ENCODE measurements at regions not wholly inside any gene's neighbourhood (a gene's known extent, or its start where the extent isn't known, plus 50 kb on each side); places are given as distances from the start of the nearest gene placed in this dataset.

DNA sequence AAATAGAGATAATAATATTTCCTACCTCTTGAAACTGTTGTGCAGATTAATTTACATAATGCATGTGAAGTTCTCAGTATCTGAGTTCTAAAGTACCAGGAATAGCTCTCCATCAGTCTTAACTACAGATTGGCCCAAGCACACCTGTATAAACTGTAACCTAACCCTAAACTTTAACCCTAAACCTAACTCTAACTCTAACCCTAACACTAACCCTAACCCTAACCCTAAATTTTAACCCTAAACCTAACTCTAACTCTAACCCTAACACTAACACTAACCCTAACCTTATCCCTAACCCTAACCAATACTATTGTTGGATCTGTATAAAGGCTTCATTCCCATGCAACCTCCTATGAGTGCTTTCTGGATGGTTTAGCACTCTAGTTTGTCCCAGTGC, 1445.9 kb upstream of the TENM4 start:
- no peak overlapping the region for H3K4me3 ChIP-seq (ENCODE audit: insufficient read depth, low read depth, low read length)
- no peak overlapping the region for H4K5ac ChIP-seq (ENCODE audit: low read depth, low read length)
- no peak overlapping the region for H4K8ac ChIP-seq (ENCODE audit: low read depth in 2 of 2, low read length in 2 of 2)
- H2BK20ac ChIP-seq (ENCODE audit: low read depth, low read length), result no peak overlapping the region
- no peaks in the 10 kb centered on the region for H3K79me1 ChIP-seq (ENCODE audit: low read depth in 1 of 2, low read length in 2 of 2)
- DNase-seq, result no peak
- H3K27me3 ChIP-seq (ENCODE audit: control insufficient read depth, insufficient read depth, low read length), result no peaks in the 10 kb centered on the region
- no peak overlapping the region for H2BK120ac ChIP-seq (ENCODE audit: low read depth, low read length)
- H3K56ac ChIP-seq (ENCODE audit: extremely low read depth, insufficient read depth, low read length), result no peak overlapping the region
- no peaks in the 10 kb centered on the region for H3K9me3 ChIP-seq (ENCODE audit: control insufficient read depth, insufficient read depth, low read length)
- H3K27ac ChIP-seq (ENCODE audit: insufficient read depth, low read length), result no peak overlapping the region
- H4K91ac ChIP-seq (ENCODE audit: insufficient read depth, low read depth, low read length), result no peak overlapping the region
- no peak overlapping the region for H2AFZ ChIP-seq (replicated peaks; ENCODE audit: low read length, poor library complexity)
- intact Hi-C loops (cut with micrococcal nuclease), result no loop called here
- no peaks in the 10 kb centered on the region for H3K36me3 ChIP-seq (ENCODE audit: control insufficient read depth, insufficient read depth, low read length)
- no peak overlapping the region for H3K4ac ChIP-seq (ENCODE audit: low read depth, low read length)
- H3K14ac ChIP-seq (replicated peaks; ENCODE audit: low read depth, low read length), result no peak overlapping the region
- H3K9me1 ChIP-seq (ENCODE audit: insufficient read depth, low read length), result no peaks in the 10 kb centered on the region
- dilution Hi-C loops (cut with HindIII; ENCODE audit: low sequenced_read_pairs, unreplicated experiment), result no loop called here
- ATAC-seq (ENCODE audit: low read depth), result no peak
- TF ChIP-seq RFX5 (IDR thresholded peaks at IDR 0.05; ENCODE audit: low read depth, low read length) (no peak), NFE2L2 (IDR thresholded peaks at IDR 0.05; ENCODE audit: low read depth, low read length) (no peak), RAD21 (IDR thresholded peaks at IDR 0.05; ENCODE audit: low read length) (no peak), MXI1 (IDR thresholded peaks at IDR 0.05; ENCODE audit: borderline replicate concordance, low read depth, low read length) (no peak), FOS (IDR thresholded peaks at IDR 0.05; ENCODE audit: low read depth, low read length) (no peak), MAZ (IDR thresholded peaks at IDR 0.05; ENCODE audit: borderline replicate concordance, low read depth, low read length) (no peak), CTCF (conservative IDR thresholded peaks at IDR 0.05; ENCODE audit: low read depth, low read length) (no peak), POLR2A (IDR thresholded peaks at IDR 0.05; ENCODE audit: low read depth, low read length) (no peak), CEBPB (IDR thresholded peaks at IDR 0.05; ENCODE audit: low read depth, low read length) (no peak), SMC3 (IDR thresholded peaks at IDR 0.05; ENCODE audit: low read depth, low read length) (no peak), BHLHE40 (IDR thresholded peaks at IDR 0.05; ENCODE audit: low read depth, low read length) (no peak), ELK1 (IDR thresholded peaks at IDR 0.05; ENCODE audit: borderline replicate concordance, low read depth, low read length) (no peak), CHD1 (IDR thresholded peaks at IDR 0.05; ENCODE audit: low read depth, low read length) (no peak), MAFK (IDR thresholded peaks at IDR 0.05; ENCODE audit: low read depth, low read length) (no peak), RCOR1 (IDR thresholded peaks at IDR 0.05; ENCODE audit: insufficient replicate concordance, low read length) (no peak)
- TF ChIP-seq, protein P1, sequence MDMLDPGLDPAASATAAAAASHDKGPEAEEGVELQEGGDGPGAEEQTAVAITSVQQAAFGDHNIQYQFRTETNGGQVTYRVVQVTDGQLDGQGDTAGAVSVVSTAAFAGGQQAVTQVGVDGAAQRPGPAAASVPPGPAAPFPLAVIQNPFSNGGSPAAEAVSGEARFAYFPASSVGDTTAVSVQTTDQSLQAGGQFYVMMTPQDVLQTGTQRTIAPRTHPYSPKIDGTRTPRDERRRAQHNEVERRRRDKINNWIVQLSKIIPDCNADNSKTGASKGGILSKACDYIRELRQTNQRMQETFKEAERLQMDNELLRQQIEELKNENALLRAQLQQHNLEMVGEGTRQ (IDR thresholded peaks at IDR 0.05; ENCODE audit: low read depth, low read length), result no peak
- H3K4me2 ChIP-seq (ENCODE audit: low read depth, low read length), result no peak overlapping the region
- no peak overlapping the region for H3K23ac ChIP-seq (ENCODE audit: low read depth, low read length)
- ChIA-PET POLR2A (ENCODE audit: unreplicated experiment) (no interaction called here), CTCF (no interaction called here)
- no peak overlapping the region for H3K18ac ChIP-seq (ENCODE audit: low read depth, low read length)
- no TSS peak for BruUV-seq (replicated peaks)
- in situ Hi-C loops (cut with MboI; ENCODE audit: low sequenced_read_pairs), result no loop called here
- H3K9ac ChIP-seq (ENCODE audit: low read depth, low read length), result no peak overlapping the region
- no peaks in the 10 kb centered on the region for H4K20me1 ChIP-seq (ENCODE audit: insufficient read depth, low read length)
- H2BK5ac ChIP-seq (ENCODE audit: low read depth, low read length, poor library complexity, severe bottlenecking), result no peak overlapping the region
- no peaks in the 10 kb centered on the region for H3K4me1 ChIP-seq (ENCODE audit: control insufficient read depth, insufficient read depth, low read length)
- H2BK15ac ChIP-seq (ENCODE audit: low read depth, low read length), result no peak overlapping the region
- no peak overlapping the region for H2AK5ac ChIP-seq (ENCODE audit: low read depth, low read length)
- H2AK9ac ChIP-seq (replicated peaks; ENCODE audit: low read depth, low read length, poor library complexity), result no peak overlapping the region
